ENCODE measurements at regions not wholly inside any gene's neighbourhood (a gene's known extent, or its start where the extent isn't known, plus 50 kb on each side); places are given as distances from the start of the nearest gene placed in this dataset.

GRCh38 chr3:191944835-191945234 lies 483.9 kb downstream of the PYDC2 start:
- TF ChIP-seq CTCF (IDR thresholded peaks at IDR 0.05; ENCODE audit: insufficient read depth, low read length, poor library complexity, severe bottlenecking), result no peak
- H3K4me3 ChIP-seq (replicated peaks; ENCODE audit: low read depth, low read length), result no peak overlapping the region
- H3K27me3 ChIP-seq (replicated peaks; ENCODE audit: control insufficient read depth, insufficient read depth, low read length), result no peaks in the 10 kb centered on the region
- DNase-seq (ENCODE audit: extremely low read depth, insufficient read length), result no peak
- no peaks in the 10 kb centered on the region for H3K36me3 ChIP-seq (ENCODE audit: control insufficient read depth, insufficient read depth, low read length)

GRCh38 chr3:191952186-191952585 lies 491.2 kb downstream of the PYDC2 start:
- no peak for DNase-seq (ENCODE audit: extremely low read depth, insufficient read length)
- Histone ChIP-seq H3K27me3 (replicated peaks; ENCODE audit: control insufficient read depth, insufficient read depth, low read length) (no peaks in the 10 kb centered on the region; the same call in 1 of the 2 replicates), H3K4me3 (replicated peaks; ENCODE audit: low read depth, low read length) (no peak overlapping the region), H3K36me3 (ENCODE audit: control insufficient read depth, insufficient read depth, low read length) (no peaks in the 10 kb centered on the region)
- no peak for TF ChIP-seq CTCF (IDR thresholded peaks at IDR 0.05; ENCODE audit: insufficient read depth, low read length, poor library complexity, severe bottlenecking)

GRCh38 chr3:191952609-191953008 lies 491.6 kb downstream of the PYDC2 start:
- H3K27me3 ChIP-seq (replicated peaks; ENCODE audit: control insufficient read depth, insufficient read depth, low read length), result no peaks in the 10 kb centered on the region; the same call in 1 of the 2 replicates
- TF ChIP-seq CTCF (IDR thresholded peaks at IDR 0.05; ENCODE audit: insufficient read depth, low read length, poor library complexity, severe bottlenecking), result no peak
- no peaks in the 10 kb centered on the region for H3K36me3 ChIP-seq (ENCODE audit: control insufficient read depth, insufficient read depth, low read length)
- DNase-seq (ENCODE audit: extremely low read depth, insufficient read length), result no peak
- H3K4me3 ChIP-seq (replicated peaks; ENCODE audit: low read depth, low read length), result no peak overlapping the region

GRCh38 chr3:191958980-191959671 lies 498.2 kb downstream of the PYDC2 start:
- Histone ChIP-seq H3K4me3 (replicated peaks; ENCODE audit: low read depth, low read length) (no peak overlapping the region), H3K27me3 (replicated peaks; ENCODE audit: control insufficient read depth, insufficient read depth, low read length) (no peaks in the 10 kb centered on the region), H3K36me3 (ENCODE audit: control insufficient read depth, insufficient read depth, low read length) (no peaks in the 10 kb centered on the region)
- TF ChIP-seq CTCF (IDR thresholded peaks at IDR 0.05; ENCODE audit: insufficient read depth, low read length, poor library complexity, severe bottlenecking), result no peak
- no peak for DNase-seq (ENCODE audit: extremely low read depth, insufficient read length)

- H3K36me3 ChIP-seq (ENCODE audit: control insufficient read depth, insufficient read depth, low read length), result no peaks in the 10 kb centered on the region
- no peaks in the 10 kb centered on the region for H3K27me3 ChIP-seq (replicated peaks; ENCODE audit: control insufficient read depth, insufficient read depth, low read length)
- DNase-seq (ENCODE audit: extremely low read depth, insufficient read length), result no peak
- no peak overlapping the region for H3K4me3 ChIP-seq (replicated peaks; ENCODE audit: low read depth, low read length)
- no peak for TF ChIP-seq CTCF (IDR thresholded peaks at IDR 0.05; ENCODE audit: insufficient read depth, low read length, poor library complexity, severe bottlenecking)
Measured at GRCh38 chr3:191959876-191960413, 499.0 kb downstream of the PYDC2 start.

Data from GM06990 (cell line).